Peyer's patch (tissue), 4 donors: ENCODE measurements at regions not wholly inside any gene's neighbourhood (a gene's known extent, or its start where the extent isn't known, plus 50 kb on each side); places are given as distances from the start of the nearest gene placed in this dataset.

Experiments
- POLR2A ChIP-seq, 2 donors: fragments of 450-650 bp; IDR thresholded peaks; one replicate each; pipeline ENCODE4 v1.5.1; 2017; ENCODE audit warnings: antibody characterized with exemption in 2 of 2, mild to moderate bottlenecking in 2 of 2, moderate library complexity in 2 of 2
- TF ChIP-seq, protein P1 (sequence below), 6 experiments: fragments of 450-650 bp in 4 of 6; fragments of 200-600 bp in 2 of 6; sonication (generic) in 1 of 6; IDR thresholded peaks; one replicate each; pipeline ENCODE4 v1.5.1; 2017 to 2019; ENCODE audit warnings: antibody characterized with exemption in 6 of 6, mild to moderate bottlenecking in 3 of 6, moderate library complexity in 1 of 6

GRCh38 chr20:53867741-53868351 is 202.5 kb downstream of the BCAS1 start:
- TF ChIP-seq, protein P1, sequence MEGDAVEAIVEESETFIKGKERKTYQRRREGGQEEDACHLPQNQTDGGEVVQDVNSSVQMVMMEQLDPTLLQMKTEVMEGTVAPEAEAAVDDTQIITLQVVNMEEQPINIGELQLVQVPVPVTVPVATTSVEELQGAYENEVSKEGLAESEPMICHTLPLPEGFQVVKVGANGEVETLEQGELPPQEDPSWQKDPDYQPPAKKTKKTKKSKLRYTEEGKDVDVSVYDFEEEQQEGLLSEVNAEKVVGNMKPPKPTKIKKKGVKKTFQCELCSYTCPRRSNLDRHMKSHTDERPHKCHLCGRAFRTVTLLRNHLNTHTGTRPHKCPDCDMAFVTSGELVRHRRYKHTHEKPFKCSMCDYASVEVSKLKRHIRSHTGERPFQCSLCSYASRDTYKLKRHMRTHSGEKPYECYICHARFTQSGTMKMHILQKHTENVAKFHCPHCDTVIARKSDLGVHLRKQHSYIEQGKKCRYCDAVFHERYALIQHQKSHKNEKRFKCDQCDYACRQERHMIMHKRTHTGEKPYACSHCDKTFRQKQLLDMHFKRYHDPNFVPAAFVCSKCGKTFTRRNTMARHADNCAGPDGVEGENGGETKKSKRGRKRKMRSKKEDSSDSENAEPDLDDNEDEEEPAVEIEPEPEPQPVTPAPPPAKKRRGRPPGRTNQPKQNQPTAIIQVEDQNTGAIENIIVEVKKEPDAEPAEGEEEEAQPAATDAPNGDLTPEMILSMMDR (IDR thresholded peaks at IDR 0.05) = no peak
- TF ChIP-seq POLR2A (IDR thresholded peaks at IDR 0.05) = no peak
